HCT116 (cell line): ENCODE measurements at regions not wholly inside any gene's neighbourhood (a gene's known extent, or its start where the extent isn't known, plus 50 kb on each side); places are given as distances from the start of the nearest gene placed in this dataset.

Source experiments
- ATAC-seq: fragments of 200-7000 bp; cut with Tn5 transposase; 2 replicates; pipeline ENCODE4 v1.9.1; 2020; ENCODE audit warnings: mild to moderate bottlenecking, moderate library complexity
- BruUV-seq: library from RNA; stranded (reverse); fragments of 400-500 nt; replicated peaks from 2 replicates; lab custom pipeline; 2021; lab: Mats Ljungman, UMichigan
- CTCF ChIA-PET: fragments of 300-600 bp; sonication (Branson Sonifier 250); formaldehyde crosslinking; loops from one replicate; lab custom pipeline; 2021; ENCODE audit warnings: antibody characterized with exemption; lab: Charles Lee
- POLR2A ChIA-PET: fragments of 300-600, 350-600 bp; sonication (Branson Sonifier 250); formaldehyde crosslinking; loops from one replicate; lab custom pipeline; 2021; ENCODE audit warnings: antibody characterized with exemption; lab: Charles Lee
- RAD21 ChIA-PET, 2 experiments: fragments of 300-600 bp; sonication (Branson Sonifier 250); formaldehyde crosslinking; loops; one replicate each; lab custom pipeline; 2023; ENCODE audit warnings: low total read pairs in 2 of 2; ENCODE audit not compliant: uncharacterized antibody in 2 of 2, unreplicated experiment in 2 of 2, low non-redundant PET in 1 of 2; lab: Charles Lee
- DNase-seq: peaks from one replicate; pipeline ENCODE4 v3.0.0-alpha.2; 2010; ENCODE audit warnings: low read depth, low spot score
- H2AFZ ChIP-seq: fragments of 200-600 bp; shearing (Covaris generic), sonication (generic); 2 replicates; pipeline ENCODE4 v1.6.1; 2017; ENCODE audit warnings: low read depth, mixed run types, mixed read lengths, antibody characterized with exemption, low read length; ENCODE audit not compliant: poor library complexity, severe bottlenecking
- H3K27ac ChIP-seq: 2 replicates; pipeline ENCODE4 v1.5.1; 2012; ENCODE audit warnings: low read depth, low read length
- H3K27me3 ChIP-seq: fragments of 200-600 bp; sonication (generic); 2 replicates; pipeline ENCODE4 v1.6.1; 2016; ENCODE audit warnings: mixed run types, low read length, mixed read lengths; ENCODE audit not compliant: insufficient read depth
- H3K36me3 ChIP-seq, 2 experiments: fragments of 200-500 bp in 1 of 2; fragments of 200-600 bp in 1 of 2; sonication (Bioruptor generic) in 1 of 2; sonication (generic) in 1 of 2; 2 replicates each; pipeline versions ENCODE4 v1.5.1 to v1.6.1; 2014 to 2016; ENCODE audit warnings: low read length in 2 of 2, inconsistent platforms in 1 of 2, mixed read lengths in 1 of 2, mixed run types in 1 of 2; ENCODE audit not compliant: insufficient read depth in 2 of 2, control insufficient read depth in 1 of 2
- H3K4me1 ChIP-seq, 2 experiments: fragments of 200-600 bp in 1 of 2; sonication (generic) in 1 of 2; 2 replicates each; pipeline versions ENCODE4 v1.5.1 to v1.6.1; 2012 to 2017; ENCODE audit warnings: low read length in 2 of 2, inconsistent platforms in 1 of 2, mild to moderate bottlenecking in 1 of 2, mixed read lengths in 1 of 2, mixed run types in 1 of 2, moderate library complexity in 1 of 2; ENCODE audit not compliant: insufficient read depth in 2 of 2, control insufficient read depth in 1 of 2
- H3K4me2 ChIP-seq: fragments of 200-600 bp; sonication (generic); 2 replicates; pipeline ENCODE4 v1.6.1; 2017; ENCODE audit warnings: mixed run types, low read length, mixed read lengths
- H3K4me3 ChIP-seq, 2 experiments: fragments of 200-600 bp in 1 of 2; sonication (generic) in 1 of 2; replicated peaks in 1 of 2; 2 replicates each; pipeline ENCODE4 v1.5.1; 2011 to 2016; ENCODE audit warnings: low read length in 2 of 2, control low read depth in 1 of 2, low read depth in 1 of 2, mild to moderate bottlenecking in 1 of 2, mixed read lengths in 1 of 2, mixed run types in 1 of 2
- H3K79me2 ChIP-seq: fragments of 200-600 bp; sonication (generic); 2 replicates; pipeline ENCODE4 v1.6.1; 2017; ENCODE audit warnings: mild to moderate bottlenecking, mixed run types, low read length, moderate library complexity, mixed read lengths; ENCODE audit not compliant: insufficient read depth
- H3K9ac ChIP-seq: fragments of 200-600 bp; sonication (generic); 2 replicates; pipeline ENCODE4 v1.6.1; 2016; ENCODE audit warnings: low read length, mixed read lengths
- H3K9me2 ChIP-seq: fragments of 200-600 bp; sonication (generic), shearing (Covaris generic); 2 replicates; pipeline ENCODE4 v1.6.1; 2017; ENCODE audit warnings: mixed run types, mild to moderate bottlenecking, moderate library complexity; ENCODE audit not compliant: insufficient read depth
- H3K9me3 ChIP-seq, 2 experiments: fragments of 200-500 bp in 1 of 2; fragments of 200-600 bp in 1 of 2; sonication (Bioruptor generic) in 1 of 2; sonication (generic) in 1 of 2; 2 replicates each; pipeline ENCODE4 v1.6.1; 2014 to 2017; ENCODE audit warnings: low read length in 2 of 2, mixed read lengths in 2 of 2, inconsistent platforms in 1 of 2, low read depth in 1 of 2, mild to moderate bottlenecking in 1 of 2, mixed run types in 1 of 2, moderate library complexity in 1 of 2; ENCODE audit not compliant: control insufficient read depth in 1 of 2, insufficient read depth in 1 of 2
- H4K20me1 ChIP-seq: fragments of 200-600 bp; sonication (generic), shearing (Covaris generic); 2 replicates; pipeline ENCODE4 v1.6.1; 2017; ENCODE audit warnings: mixed run types, mild to moderate bottlenecking, moderate library complexity; ENCODE audit not compliant: insufficient read depth
- CBX3 ChIP-seq: IDR thresholded peaks from 2 replicates; pipeline ENCODE4 v1.6.1; 2012; ENCODE audit warnings: low read depth
- CEBPB ChIP-seq: IDR thresholded peaks from 2 replicates; pipeline ENCODE4 v1.6.1; 2012; ENCODE audit warnings: low read depth
- CTCF ChIP-seq, 3 experiments: fragments of 200-600 bp in 1 of 3; sonication (generic) in 1 of 3; IDR thresholded peaks in 2 of 3; conservative IDR thresholded peaks in 1 of 3; 2 replicates each; pipeline ENCODE4 v1.5.1; 2012 to 2017; ENCODE audit warnings: low read depth in 2 of 3, low read length in 2 of 3, antibody characterized with exemption in 1 of 3, borderline replicate concordance in 1 of 3, control low read depth in 1 of 3, mild to moderate bottlenecking in 1 of 3, mixed read lengths in 1 of 3, mixed run types in 1 of 3, moderate library complexity in 1 of 3; ENCODE audit not compliant: insufficient read depth in 1 of 3
- EGR1 ChIP-seq: IDR thresholded peaks from 2 replicates; pipeline ENCODE4 v1.6.1; 2012; ENCODE audit warnings: low read depth
- ELF1 ChIP-seq: IDR thresholded peaks from 2 replicates; pipeline ENCODE4 v1.6.1; 2012; ENCODE audit warnings: low read depth, borderline replicate concordance
- EZH2 ChIP-seq: fragments of 200-600 bp; sonication (generic); IDR thresholded peaks from 2 replicates; pipeline ENCODE4 v1.6.1; 2017; ENCODE audit warnings: antibody characterized with exemption, mixed run types
- EZH2phosphoT487 ChIP-seq: fragments of 200-600 bp; IDR thresholded peaks from 2 replicates; pipeline ENCODE4 v1.6.1; 2018; ENCODE audit warnings: antibody characterized with exemption, borderline replicate concordance
- FOSL1 ChIP-seq: IDR thresholded peaks from 2 replicates; pipeline ENCODE4 v1.6.1; 2012; ENCODE audit warnings: low read depth
- JUND ChIP-seq: IDR thresholded peaks from 2 replicates; pipeline ENCODE4 v1.6.1; 2012
- MAX ChIP-seq: IDR thresholded peaks from 2 replicates; pipeline ENCODE4 v1.6.1; 2012
- POLR2AphosphoS5 ChIP-seq: IDR thresholded peaks from 2 replicates; pipeline ENCODE4 v1.6.1; 2011; ENCODE audit warnings: mild to moderate bottlenecking, low read depth, low read length, moderate library complexity
- RAD21 ChIP-seq: IDR thresholded peaks from 2 replicates; pipeline ENCODE4 v1.6.1; 2012; ENCODE audit warnings: low read depth, mild to moderate bottlenecking
- REST ChIP-seq: IDR thresholded peaks from 2 replicates; pipeline ENCODE4 v1.6.1; 2012; ENCODE audit warnings: low read depth
- SIN3A ChIP-seq: IDR thresholded peaks from 2 replicates; pipeline ENCODE4 v1.6.1; 2012; ENCODE audit warnings: low read depth
- TCF7L2 ChIP-seq: IDR thresholded peaks from 2 replicates; pipeline ENCODE4 v1.7.0; 2011; ENCODE audit warnings: borderline replicate concordance, inconsistent platforms; ENCODE audit not compliant: insufficient read depth, insufficient read length; ENCODE audit errors: extremely low read depth
- YY1 ChIP-seq: IDR thresholded peaks from 2 replicates; pipeline ENCODE4 v1.6.1; 2011; ENCODE audit warnings: low read length, low read depth, moderate library complexity, mild to moderate bottlenecking; ENCODE audit not compliant: insufficient replicate concordance; ENCODE audit errors: extremely low read depth
- ZBTB33 ChIP-seq: IDR thresholded peaks from 2 replicates; pipeline ENCODE4 v1.6.1; 2011; ENCODE audit warnings: mild to moderate bottlenecking, low read length, moderate library complexity; ENCODE audit not compliant: insufficient replicate concordance; ENCODE audit errors: extremely low read depth
- ZFX ChIP-seq: fragments of 450-650 bp; IDR thresholded peaks from 2 replicates; pipeline ENCODE4 v1.6.1; 2017
- intact Hi-C: fragments of 100-400 bp; cut with micrococcal nuclease; formaldehyde crosslinking; loops from 2 replicates; pipeline ENCODE4 v1.10.0; 2022

GRCh38 chr9:11697126-11697525 is 996.1 kb upstream of the TYRP1 start:
- Histone ChIP-seq H4K20me1 (no peaks in the 10 kb centered on the region), H3K4me1 (no peaks in the 10 kb centered on the region), H2AFZ (no peak overlapping the region), H3K9ac (no peak overlapping the region), H3K27me3 (no peaks in the 10 kb centered on the region), H3K79me2 (no peaks in the 10 kb centered on the region), H3K9me3 (peaks cover 14 to 22% of the 10 kb centered on the region in 2 experiments; a peak in 3 of 4 replicates), H3K36me3 (no peaks in the 10 kb centered on the region), H3K4me2 (no peak overlapping the region), H3K4me3 (no peak overlapping the region), H3K27ac (no peak overlapping the region), H3K9me2 (no peaks in the 10 kb centered on the region)
- TF ChIP-seq ELF1 = no peak
- no peak for TF ChIP-seq YY1
- TF ChIP-seq TCF7L2 = no peak
- no peak for TF ChIP-seq ZBTB33
- TF ChIP-seq EZH2phosphoT487 = no peak
- TF ChIP-seq SIN3A = no peak
- no peak for TF ChIP-seq JUND
- TF ChIP-seq EZH2 = no peak
- no peak for TF ChIP-seq FOSL1
- no peak for TF ChIP-seq CBX3
- TF ChIP-seq RAD21 = no peak
- no peak for TF ChIP-seq EGR1
- TF ChIP-seq CTCF (IDR thresholded peaks at IDR 0.05 in 2 of 3, conservative IDR thresholded peaks at IDR 0.05 in 1 of 3; ENCODE audit: borderline replicate concordance in 1 of 3, insufficient read depth in 1 of 3, low read depth in 2 of 3, low read length in 2 of 3) = no peak
- no peak for TF ChIP-seq CEBPB
- TF ChIP-seq POLR2AphosphoS5 = no peak
- no peak for TF ChIP-seq MAX
- TF ChIP-seq ZFX = no peak
- no peak for TF ChIP-seq REST
- intact Hi-C loops = no loop called here
- RAD21 ChIA-PET = no interaction called here
- CTCF ChIA-PET = no interaction called here
- ATAC-seq (no peak), DNase-seq (no peak)
- POLR2A ChIA-PET = no interaction called here
- BruUV-seq = no TSS peak
